Retina (tissue), 1 donor: ENCODE measurements at regions not wholly inside any gene's neighbourhood (a gene's known extent, or its start where the extent isn't known, plus 50 kb on each side); places are given as distances from the start of the nearest gene placed in this dataset.

ENCODE experiments used
- DNase-seq: peaks from one replicate; pipeline ENCODE4 v3.0.0-alpha.2; 2016

GRCh38 chr20:62527781-62528180 is 52.0 kb upstream of the GATA5 start:
- no peak for DNase-seq

- no peak for DNase-seq
Observed at GRCh38 chr20:62528983-62529891, 53.4 kb upstream of the GATA5 start.

GRCh38 chr20:62529896-62530642 is 54.3 kb upstream of the GATA5 start:
- DNase-seq: no peak

GRCh38 chr20:62530643-62531032 is 54.8 kb upstream of the GATA5 start:
- DNase-seq: no peak

- no peak for DNase-seq
Observed at GRCh38 chr20:62531046-62531838, 55.4 kb upstream of the GATA5 start.

- DNase-seq: no peak
Observed at GRCh38 chr20:62532921-62533320, 57.1 kb upstream of the GATA5 start.

- no peak for DNase-seq
Observed at GRCh38 chr20:62533591-62534495, 58.0 kb upstream of the GATA5 start.

- no peak for DNase-seq
Observed at GRCh38 chr20:62534526-62535221, 58.9 kb upstream of the GATA5 start.

GRCh38 chr20:62535282-62535811 is 59.6 kb upstream of the GATA5 start:
- DNase-seq: no peak

GRCh38 chr20:62535964-62536363 is 60.2 kb upstream of the GATA5 start:
- no peak for DNase-seq

- DNase-seq: no peak
Observed at GRCh38 chr20:62536871-62537401, 61.1 kb upstream of the GATA5 start.

GRCh38 chr20:62537649-62538292 is 62.0 kb upstream of the GATA5 start:
- no peak for DNase-seq

GRCh38 chr20:62539198-62540045 is 63.6 kb upstream of the GATA5 start:
- no peak for DNase-seq

- no peak for DNase-seq
Observed at GRCh38 chr20:62540504-62540903, 64.7 kb upstream of the GATA5 start.

- no peak for DNase-seq
Observed at GRCh38 chr20:62542862-62543261, 67.1 kb upstream of the GATA5 start.

- DNase-seq: no peak
Observed at GRCh38 chr20:62543470-62544302, 67.9 kb upstream of the GATA5 start.

- DNase-seq: no peak
Observed at GRCh38 chr20:62544505-62545055, 68.8 kb upstream of the GATA5 start.

GRCh38 chr20:62545271-62545670 is 69.5 kb upstream of the GATA5 start:
- DNase-seq: no peak
